Hematopoietic multipotent progenitor cell (in vitro differentiated cells): ENCODE measurements at regions not wholly inside any gene's neighbourhood (a gene's known extent, or its start where the extent isn't known, plus 50 kb on each side); places are given as distances from the start of the nearest gene placed in this dataset.
"Not testable (repeated sequence)": the region's sequence is repeated elsewhere in the genome, so short reads cannot be mapped to it uniquely, and the experiment has no call there.

ENCODE experiments used
- DNase-seq, 3 donors: peaks; one replicate each; pipeline ENCODE4 v3.0.0-alpha.2; 2011 to 2015; ENCODE audit warnings: low read depth in 2 of 3, low spot score in 2 of 3

DNA sequence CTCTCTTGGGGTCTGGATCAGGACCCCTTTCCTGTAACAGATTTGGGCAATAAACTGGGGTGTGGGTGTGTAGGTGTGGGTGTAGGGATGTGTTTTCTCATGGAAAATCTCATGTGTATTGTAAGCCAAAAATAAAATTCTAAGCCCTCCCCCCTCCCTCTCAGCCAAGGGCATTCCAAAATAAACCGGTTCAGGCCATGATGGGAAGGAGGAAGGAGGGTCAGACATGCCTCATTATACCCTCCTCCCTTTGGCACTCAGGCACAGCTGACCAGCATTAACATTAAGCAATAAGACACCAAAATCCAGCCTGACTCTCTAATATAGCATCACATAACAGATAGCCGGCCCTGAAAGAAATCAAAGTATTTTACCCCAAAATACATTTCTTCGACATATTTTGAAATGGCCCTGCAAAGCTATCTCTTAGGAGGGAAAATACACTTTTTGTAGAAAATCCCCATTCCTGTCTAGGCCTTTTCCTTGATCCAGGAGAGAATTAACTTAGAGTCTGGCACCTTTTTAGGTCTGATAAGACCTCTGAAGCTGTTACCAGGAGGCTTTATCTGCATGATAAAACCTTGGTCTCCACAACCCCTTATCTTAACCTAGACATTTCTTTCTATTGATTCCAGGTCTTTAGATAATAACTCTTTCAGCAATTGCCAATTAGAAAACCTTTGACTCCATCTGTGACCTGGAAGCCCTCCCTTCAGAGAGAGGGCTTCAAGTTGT is 128.7 kb upstream of the COL5A2 start:
- DNase-seq: no peak

DNA sequence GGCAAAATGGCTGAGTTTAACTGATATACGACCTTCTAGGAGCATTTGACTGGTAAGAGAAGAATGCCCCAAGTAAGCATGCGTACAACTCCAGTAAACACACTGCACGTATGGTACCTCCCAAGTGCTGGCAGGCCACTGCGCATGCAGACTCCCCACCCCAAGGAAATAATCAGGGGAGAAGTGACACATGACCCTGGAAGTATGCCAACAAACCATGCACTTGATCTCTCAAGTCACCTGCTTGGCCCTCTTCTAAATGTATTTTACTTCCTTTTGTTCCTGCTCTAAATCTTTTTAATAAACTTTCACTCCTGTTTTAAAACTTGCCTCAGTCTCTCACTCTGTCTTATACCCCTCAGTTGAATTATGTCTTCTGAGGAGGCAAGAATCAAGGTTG is 129.8 kb upstream of the COL5A2 start:
- DNase-seq: no peak

- no peak for DNase-seq
These were observed 129.1 kb upstream of the WDR75 start for GRCh38 chr2:189312211-189312610.

- DNase-seq: no peak
These were observed 128.6 kb upstream of the WDR75 start for GRCh38 chr2:189312643-189313042.

DNA sequence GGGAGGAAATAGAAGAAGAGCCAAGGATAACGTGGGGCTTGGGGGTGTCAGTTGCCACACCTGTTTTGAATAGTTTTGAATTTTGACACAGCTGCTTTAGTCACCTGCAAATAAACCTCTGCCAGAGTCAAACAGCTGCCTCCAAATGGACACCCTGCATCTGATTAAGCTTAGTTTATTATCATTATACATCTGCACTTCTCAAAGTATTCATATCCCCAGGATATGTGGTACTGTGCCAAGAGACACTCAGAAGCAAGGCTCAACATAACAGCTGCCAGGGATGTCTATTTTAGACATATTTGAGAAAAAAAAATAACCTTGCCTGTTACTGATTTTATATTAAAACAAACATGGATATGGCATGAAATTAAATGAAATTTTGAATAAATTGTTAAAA is 122.5 kb upstream of the WDR75 start:
- no peak for DNase-seq

- DNase-seq: not testable (repeated sequence)
These were observed 121.8 kb upstream of the WDR75 start for GRCh38 chr2:189319424-189319823.

GRCh38 chr2:189327879-189328847 is 113.1 kb upstream of the WDR75 start:
- no peak for DNase-seq

- no peak for DNase-seq
These were observed 112.4 kb upstream of the WDR75 start for GRCh38 chr2:189328848-189329245.

DNA sequence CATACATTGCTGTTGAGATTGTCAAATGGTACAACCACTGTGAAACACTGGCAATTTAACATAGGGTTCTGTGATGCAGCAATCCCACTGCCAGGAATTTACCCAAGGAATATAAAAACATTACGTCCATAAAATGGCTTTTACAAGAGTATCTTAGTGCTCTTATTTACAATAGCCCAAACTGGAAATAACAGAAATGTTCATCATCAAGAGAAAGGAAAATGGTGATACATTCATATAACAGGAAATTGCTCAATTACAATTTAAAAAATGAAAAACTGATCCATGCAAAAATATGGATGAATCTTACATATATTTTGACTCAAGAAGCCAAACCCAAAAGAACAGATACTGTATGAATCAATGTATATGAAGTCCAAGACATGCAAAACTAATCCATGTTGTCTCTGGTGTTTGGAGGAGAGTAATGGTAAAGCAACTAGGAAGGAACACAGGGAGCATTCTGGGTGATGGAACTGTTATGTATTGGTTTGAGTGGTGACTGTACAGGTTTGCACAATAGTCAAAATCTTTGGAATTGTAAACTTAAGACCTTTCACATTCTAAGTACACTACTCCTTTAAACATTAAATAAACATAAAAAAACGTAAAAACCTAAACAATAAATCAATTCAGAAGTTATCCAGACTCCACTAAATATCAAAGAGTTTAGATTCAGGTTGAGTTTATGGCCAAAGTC is 104.8 kb upstream of the WDR75 start:
- DNase-seq: no peak

DNA sequence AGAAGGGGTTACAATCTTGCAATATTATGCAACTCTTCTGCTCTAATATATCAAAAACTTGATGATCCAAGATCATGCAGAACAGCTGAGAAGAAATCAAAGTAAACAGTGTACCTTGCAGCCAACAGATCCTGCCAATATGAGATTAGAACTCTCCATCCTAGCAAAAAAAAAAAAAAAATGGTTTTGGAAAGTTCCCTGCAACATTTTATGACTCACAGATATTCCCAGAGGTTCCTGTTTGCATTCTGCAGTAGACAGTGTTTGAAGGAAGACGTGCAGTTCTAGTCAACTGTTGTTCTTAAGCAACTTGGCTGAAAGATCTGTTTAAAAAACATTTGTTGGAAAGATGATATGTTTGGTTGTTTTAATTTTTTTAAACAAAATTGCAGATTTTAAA is 103.6 kb upstream of the WDR75 start:
- no peak for DNase-seq

GRCh38 chr2:189338115-189338514 is 103.2 kb upstream of the WDR75 start:
- DNase-seq: no peak

- DNase-seq: no peak
These were observed 100.2 kb upstream of the WDR75 start for GRCh38 chr2:189341077-189341476.

GRCh38 chr2:189344043-189344442 is 97.2 kb upstream of the WDR75 start:
- no peak for DNase-seq

DNA sequence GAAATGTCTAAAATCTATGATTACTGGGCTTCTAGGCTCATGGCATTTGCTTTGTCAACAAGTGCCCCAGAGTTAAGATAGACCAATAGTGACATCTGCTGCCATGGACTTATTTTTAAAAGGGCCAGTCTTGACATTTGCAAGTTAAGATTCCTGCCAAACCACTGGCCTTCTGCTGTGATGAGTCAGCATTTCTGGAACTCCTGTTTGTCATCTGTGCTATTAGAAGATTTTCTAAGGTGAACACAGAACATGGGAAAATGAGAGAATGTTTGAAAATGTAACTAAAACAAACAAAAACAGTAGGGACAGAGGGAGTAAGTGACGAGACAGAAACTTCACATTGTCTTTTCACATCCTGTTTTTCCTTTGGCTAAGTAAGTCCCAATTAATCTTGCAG is 93.7 kb upstream of the WDR75 start:
- DNase-seq: peak; percentile 9 to 79 (median 51)

GRCh38 chr2:189348369-189348768 is 92.9 kb upstream of the WDR75 start:
- no peak for DNase-seq

- DNase-seq: no peak
These were observed 90.6 kb upstream of the WDR75 start for GRCh38 chr2:189350540-189351209.

- DNase-seq: not testable (repeated sequence)
These were observed 89.3 kb upstream of the WDR75 start for GRCh38 chr2:189351933-189352332.

DNA sequence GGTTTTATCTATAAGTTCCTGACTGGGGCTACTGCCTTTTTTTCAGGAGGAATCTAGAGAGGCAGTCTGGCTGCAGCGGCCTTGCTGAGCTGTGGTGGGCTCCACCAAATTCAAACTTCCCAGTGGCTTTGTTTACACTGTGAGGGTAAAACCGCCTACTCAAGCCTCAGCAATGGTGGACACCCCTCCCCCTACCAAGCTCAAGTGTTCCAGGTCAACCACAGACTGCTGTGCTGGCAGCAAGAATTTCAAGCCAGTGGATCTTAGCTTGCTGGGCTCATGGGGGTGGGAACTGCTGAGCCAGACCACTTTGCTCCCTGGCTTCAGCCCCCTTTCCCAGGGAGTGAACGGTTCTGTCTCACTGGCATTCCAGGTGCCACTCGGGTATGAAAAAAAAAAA is 83.9 kb upstream of the WDR75 start:
- not testable (repeated sequence) for DNase-seq

GRCh38 chr2:189360861-189361260 is 80.4 kb upstream of the WDR75 start:
- no peak for DNase-seq

DNA sequence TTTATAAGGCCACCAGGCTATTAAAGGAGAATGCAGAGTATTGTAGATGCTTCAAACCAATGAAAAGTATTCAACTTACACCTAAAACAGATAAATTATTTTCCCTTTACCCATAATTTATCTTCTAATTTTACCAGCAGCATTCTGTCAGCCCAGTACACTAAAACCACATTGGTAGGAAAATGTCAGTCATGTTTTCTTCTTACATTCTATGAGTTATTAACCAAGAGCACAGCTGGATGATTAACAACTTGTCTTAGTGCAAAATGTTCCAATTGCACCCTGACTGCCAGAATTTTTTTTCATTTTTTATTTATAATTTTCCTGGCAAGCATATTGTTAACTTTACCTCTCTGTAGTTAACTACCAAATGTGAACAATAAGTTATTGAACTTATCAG is 79.0 kb upstream of the WDR75 start:
- DNase-seq: peak in 1 of 3 donors; percentile 23

GRCh38 chr2:189363559-189363958 is 77.7 kb upstream of the WDR75 start:
- DNase-seq: no peak
